NCI-H524 (cell line): ENCODE measurements at regions not wholly inside any gene's neighbourhood (a gene's known extent, or its start where the extent isn't known, plus 50 kb on each side); places are given as distances from the start of the nearest gene placed in this dataset.
"Not testable (repeated sequence)": the region's sequence is repeated elsewhere in the genome, so short reads cannot be mapped to it uniquely, and the experiment has no call there.

ENCODE experiments used
- DNase-seq, 2 experiments: peaks; one replicate each; lab custom pipeline; 2025; lab: John Stamatoyannopoulos, UW

- DNase-seq = no peak
Measured at GRCh38 chr3:163213838-163214237, 1717.2 kb downstream of the OTOL1 start.

- no peak for DNase-seq
Measured at GRCh38 chr3:163196815-163197374, 1700.3 kb downstream of the OTOL1 start.

- no peak for DNase-seq
Measured at GRCh38 chr3:163196245-163196644, 1699.6 kb downstream of the OTOL1 start.

- DNase-seq = no peak
Measured at GRCh38 chr3:163185721-163186350, 1689.2 kb downstream of the OTOL1 start.

- peak; percentile 56 to 86 for DNase-seq
Measured at GRCh38 chr3:163175970-163176369, 1679.4 kb downstream of the OTOL1 start.

- not testable (repeated sequence) for DNase-seq
Measured at GRCh38 chr3:163172513-163172912, 1675.9 kb downstream of the OTOL1 start.

- DNase-seq = no peak
Measured at GRCh38 chr3:163166197-163166596, 1669.6 kb downstream of the OTOL1 start.

GRCh38 chr3:163159306-163159705 lies 1662.7 kb downstream of the OTOL1 start:
- no peak for DNase-seq

GRCh38 chr3:163139600-163139999 lies 1643.0 kb downstream of the OTOL1 start:
- no peak for DNase-seq

- DNase-seq = no peak
Measured at GRCh38 chr3:163138258-163138657, 1641.7 kb downstream of the OTOL1 start.

- no peak for DNase-seq
Measured at GRCh38 chr3:163132111-163132510, 1635.5 kb downstream of the OTOL1 start.

- DNase-seq = no peak
Measured at GRCh38 chr3:163129287-163129686, 1632.7 kb downstream of the OTOL1 start.

- no peak for DNase-seq
Measured at GRCh38 chr3:163126115-163126514, 1629.5 kb downstream of the OTOL1 start.
